ENCODE measurements at regions not wholly inside any gene's neighbourhood (a gene's known extent, or its start where the extent isn't known, plus 50 kb on each side); places are given as distances from the start of the nearest gene placed in this dataset.

- no peak overlapping the region for H2AK5ac ChIP-seq (ENCODE audit: low read depth, low read length)
- TF ChIP-seq FOS (IDR thresholded peaks at IDR 0.05; ENCODE audit: low read depth, low read length), result no peak
- no peak for TF ChIP-seq MXI1 (IDR thresholded peaks at IDR 0.05; ENCODE audit: borderline replicate concordance, low read depth, low read length)
- TF ChIP-seq RAD21 (IDR thresholded peaks at IDR 0.05; ENCODE audit: low read length), result no peak
- no peak for TF ChIP-seq MAFK (IDR thresholded peaks at IDR 0.05; ENCODE audit: low read depth, low read length)
- TF ChIP-seq RFX5 (IDR thresholded peaks at IDR 0.05; ENCODE audit: low read depth, low read length), result no peak
- TF ChIP-seq POLR2A (IDR thresholded peaks at IDR 0.05; ENCODE audit: low read depth, low read length), result no peak
- TF ChIP-seq, protein P1, sequence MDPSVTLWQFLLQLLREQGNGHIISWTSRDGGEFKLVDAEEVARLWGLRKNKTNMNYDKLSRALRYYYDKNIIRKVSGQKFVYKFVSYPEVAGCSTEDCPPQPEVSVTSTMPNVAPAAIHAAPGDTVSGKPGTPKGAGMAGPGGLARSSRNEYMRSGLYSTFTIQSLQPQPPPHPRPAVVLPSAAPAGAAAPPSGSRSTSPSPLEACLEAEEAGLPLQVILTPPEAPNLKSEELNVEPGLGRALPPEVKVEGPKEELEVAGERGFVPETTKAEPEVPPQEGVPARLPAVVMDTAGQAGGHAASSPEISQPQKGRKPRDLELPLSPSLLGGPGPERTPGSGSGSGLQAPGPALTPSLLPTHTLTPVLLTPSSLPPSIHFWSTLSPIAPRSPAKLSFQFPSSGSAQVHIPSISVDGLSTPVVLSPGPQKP (IDR thresholded peaks at IDR 0.05; ENCODE audit: borderline replicate concordance, low read depth, low read length), result no peak
- no peak for TF ChIP-seq CTCF (conservative IDR thresholded peaks at IDR 0.05; ENCODE audit: low read depth, low read length)
- TF ChIP-seq CHD1 (IDR thresholded peaks at IDR 0.05; ENCODE audit: low read depth, low read length), result no peak
- no peak for TF ChIP-seq BHLHE40 (IDR thresholded peaks at IDR 0.05; ENCODE audit: low read depth, low read length)
- TF ChIP-seq NFE2L2 (IDR thresholded peaks at IDR 0.05; ENCODE audit: low read depth, low read length), result no peak
- TF ChIP-seq MAZ (IDR thresholded peaks at IDR 0.05; ENCODE audit: borderline replicate concordance, low read depth, low read length), result no peak
- TF ChIP-seq CEBPB (IDR thresholded peaks at IDR 0.05; ENCODE audit: low read depth, low read length), result no peak
- TF ChIP-seq SMC3 (IDR thresholded peaks at IDR 0.05; ENCODE audit: low read depth, low read length), result no peak
- no peak for TF ChIP-seq RCOR1 (IDR thresholded peaks at IDR 0.05; ENCODE audit: insufficient replicate concordance, low read length)
- TF ChIP-seq USF2 (IDR thresholded peaks at IDR 0.05; ENCODE audit: low read depth, low read length), result no peak
- no peak overlapping the region for H2AK9ac ChIP-seq (replicated peaks; ENCODE audit: low read depth, low read length, poor library complexity)
- H4K8ac ChIP-seq (ENCODE audit: low read depth in 2 of 2, low read length in 2 of 2), result no peak overlapping the region
- H2AFZ ChIP-seq (replicated peaks; ENCODE audit: low read length, poor library complexity), result no peak overlapping the region
- dilution Hi-C loops (cut with HindIII; ENCODE audit: low sequenced_read_pairs, unreplicated experiment), result no loop called here
- intact Hi-C loops (cut with micrococcal nuclease), result no loop called here
- no peak overlapping the region for H2BK5ac ChIP-seq (ENCODE audit: low read depth, low read length, poor library complexity, severe bottlenecking)
- H3K27ac ChIP-seq (ENCODE audit: insufficient read depth, low read length), result no peak overlapping the region
- no peak overlapping the region for H3K9ac ChIP-seq (ENCODE audit: low read depth, low read length)
- BruUV-seq (replicated peaks), result no TSS peak
- H3K36me3 ChIP-seq (ENCODE audit: control insufficient read depth, insufficient read depth, low read length), result no peaks in the 10 kb centered on the region
- no peaks in the 10 kb centered on the region for H3K9me1 ChIP-seq (ENCODE audit: insufficient read depth, low read length)
- H3K18ac ChIP-seq (ENCODE audit: low read depth, low read length), result no peak overlapping the region
- no peaks in the 10 kb centered on the region for H4K20me1 ChIP-seq (ENCODE audit: insufficient read depth, low read length)
- in situ Hi-C loops (cut with MboI; ENCODE audit: low sequenced_read_pairs), result no loop called here
- ATAC-seq (ENCODE audit: low read depth) (no peak), DNase-seq (no peak)
- H3K56ac ChIP-seq (ENCODE audit: extremely low read depth, insufficient read depth, low read length), result no peak overlapping the region
- CTCF ChIA-PET, result no interaction called here
- no peak overlapping the region for H2BK15ac ChIP-seq (ENCODE audit: low read depth, low read length)
- no peaks in the 10 kb centered on the region for H3K4me1 ChIP-seq (ENCODE audit: control insufficient read depth, insufficient read depth, low read length)
- H3K4me3 ChIP-seq (ENCODE audit: insufficient read depth, low read depth, low read length), result no peak overlapping the region
- no peak overlapping the region for H2BK120ac ChIP-seq (ENCODE audit: low read depth, low read length)
- H3K4ac ChIP-seq (ENCODE audit: low read depth, low read length), result no peak overlapping the region
- POLR2A ChIA-PET (ENCODE audit: unreplicated experiment), result no interaction called here
- no peak overlapping the region for H2BK20ac ChIP-seq (ENCODE audit: low read depth, low read length)
- H3K4me2 ChIP-seq (ENCODE audit: low read depth, low read length), result no peak overlapping the region
- no peaks in the 10 kb centered on the region for H3K79me1 ChIP-seq (ENCODE audit: low read depth in 1 of 2, low read length in 2 of 2)
- H3K14ac ChIP-seq (replicated peaks; ENCODE audit: low read depth, low read length), result no peak overlapping the region
- no peak overlapping the region for H3K23ac ChIP-seq (ENCODE audit: low read depth, low read length)
- H4K5ac ChIP-seq (ENCODE audit: low read depth, low read length), result no peak overlapping the region
- no peak overlapping the region for H4K91ac ChIP-seq (ENCODE audit: insufficient read depth, low read depth, low read length)
- H3K9me3 ChIP-seq (ENCODE audit: control insufficient read depth, insufficient read depth, low read length), result peaks cover 2% of the 10 kb centered on the region; the same call in 1 of the 2 replicates
- no CpG with 5 or more reads among the region's 3 CpGs for WGBS, 2 experiments (ENCODE audit: extremely low coverage in 2 of 2, insufficient read length in 1 of 2)
- H3K27me3 ChIP-seq (ENCODE audit: control insufficient read depth, insufficient read depth, low read length), result no peaks in the 10 kb centered on the region
These were observed 257.6 kb downstream of the GATA3 start for GRCh38 chr10:8312079-8312478.

Measured in IMR-90 (cell line).